ENCODE measurements at regions not wholly inside any gene's neighbourhood (a gene's known extent, or its start where the extent isn't known, plus 50 kb on each side); places are given as distances from the start of the nearest gene placed in this dataset.

GRCh38 chr1:232560940-232561339, 69.0 kb downstream of the SIPA1L2 start:
- TF ChIP-seq POLR2A (IDR thresholded peaks at IDR 0.05) (no peak), CTCF (IDR thresholded peaks at IDR 0.05) (no peak)
- no peaks in the 10 kb centered on the region for H3K9me3 ChIP-seq
- H3K27ac ChIP-seq, result no peak overlapping the region
- no peaks in the 10 kb centered on the region for H3K27me3 ChIP-seq
- H3K36me3 ChIP-seq, result no peaks in the 10 kb centered on the region
- H3K4me1 ChIP-seq, result peaks cover 0 to 17% (median 0%) of the 10 kb centered on the region in 4 donors
- no peak overlapping the region for H3K4me3 ChIP-seq
- DNase-seq, result no peak

DNA sequence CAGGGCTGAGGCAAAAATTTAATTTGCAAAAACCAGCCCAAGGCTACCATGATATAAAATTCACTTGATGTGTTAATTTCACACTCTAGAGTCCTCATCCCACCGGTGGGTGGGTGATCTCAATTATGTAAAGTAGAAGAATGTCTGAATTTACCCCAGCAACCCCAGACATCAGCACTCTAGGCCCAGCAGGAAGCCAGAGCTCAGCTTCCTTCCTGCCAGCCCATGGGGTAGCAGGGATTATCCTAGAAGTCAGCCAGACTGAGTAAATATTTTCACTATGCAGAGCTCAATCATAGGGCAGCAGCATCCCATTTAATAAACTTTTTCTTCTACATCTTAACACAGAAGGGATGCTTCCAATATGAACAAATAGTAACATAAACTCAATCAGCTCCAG, 71.0 kb downstream of the SIPA1L2 start:
- no peaks in the 10 kb centered on the region for H3K9me3 ChIP-seq
- H3K4me1 ChIP-seq, result peaks cover 0 to 25% (median 0%) of the 10 kb centered on the region in 4 donors
- TF ChIP-seq CTCF (IDR thresholded peaks at IDR 0.05) (no peak), POLR2A (IDR thresholded peaks at IDR 0.05) (no peak)
- no peak overlapping the region for H3K4me3 ChIP-seq
- H3K27me3 ChIP-seq, result no peaks in the 10 kb centered on the region
- no peaks in the 10 kb centered on the region for H3K36me3 ChIP-seq
- H3K27ac ChIP-seq, result no peak overlapping the region
- DNase-seq, result no peak

- DNase-seq, result no peak
- Histone ChIP-seq H3K27ac (no peak overlapping the region), H3K4me1 (peaks cover 0 to 25% (median 0%) of the 10 kb centered on the region in 4 donors), H3K27me3 (no peaks in the 10 kb centered on the region), H3K9me3 (no peaks in the 10 kb centered on the region), H3K4me3 (no peak overlapping the region), H3K36me3 (no peaks in the 10 kb centered on the region)
- no peak for TF ChIP-seq POLR2A (IDR thresholded peaks at IDR 0.05)
- TF ChIP-seq CTCF (IDR thresholded peaks at IDR 0.05), result no peak
These were observed 72.3 kb downstream of the SIPA1L2 start for GRCh38 chr1:232557502-232558191.

DNA sequence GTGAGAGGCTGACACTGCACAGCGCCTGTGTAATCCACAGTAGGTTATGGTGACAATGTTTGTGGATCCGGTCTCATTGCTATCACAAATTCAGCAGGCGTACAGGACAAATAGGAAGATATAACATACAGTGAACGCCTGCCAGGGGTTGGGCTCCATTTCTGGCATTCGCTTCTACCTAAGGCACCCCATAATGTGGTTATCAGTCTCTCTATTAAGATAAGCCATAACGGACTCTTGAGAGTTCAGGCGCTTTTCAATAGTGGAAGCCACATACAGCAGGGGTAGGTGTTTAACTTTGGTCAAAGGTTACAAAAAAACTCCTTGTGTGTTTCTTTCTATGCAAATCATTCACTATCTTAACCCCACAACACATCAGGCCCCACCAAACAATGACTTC, 72.8 kb downstream of the SIPA1L2 start:
- no peaks in the 10 kb centered on the region for H3K27me3 ChIP-seq
- no peaks in the 10 kb centered on the region for H3K9me3 ChIP-seq
- H3K4me1 ChIP-seq, result peaks cover 0 to 25% (median 0%) of the 10 kb centered on the region in 4 donors
- no peak overlapping the region for H3K4me3 ChIP-seq
- H3K36me3 ChIP-seq, result no peaks in the 10 kb centered on the region
- no peak for TF ChIP-seq POLR2A (IDR thresholded peaks at IDR 0.05)
- no peak for TF ChIP-seq CTCF (IDR thresholded peaks at IDR 0.05)
- no peak overlapping the region for H3K27ac ChIP-seq
- DNase-seq, result no peak

DNA sequence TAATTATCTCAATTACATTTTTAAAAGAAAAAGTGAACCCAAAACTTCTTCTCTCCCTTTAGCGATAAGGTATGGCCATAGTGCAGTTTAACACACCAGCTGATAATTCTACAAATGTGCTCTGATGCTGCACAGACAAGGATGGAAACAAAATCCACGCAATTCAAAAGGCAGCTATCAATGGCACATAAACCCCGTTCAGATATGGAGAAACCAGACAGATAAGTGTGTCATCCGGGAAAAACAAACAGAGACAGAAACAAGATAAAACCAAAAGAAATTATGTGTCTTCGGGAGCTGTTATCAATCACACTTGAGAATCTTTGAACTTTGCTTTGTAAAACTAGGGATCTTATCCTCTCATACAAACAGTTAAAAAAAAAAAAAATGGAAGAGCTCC, 73.6 kb downstream of the SIPA1L2 start:
- Histone ChIP-seq H3K4me1 (peaks cover 0 to 25% (median 0%) of the 10 kb centered on the region in 4 donors), H3K27ac (no peak overlapping the region), H3K36me3 (no peaks in the 10 kb centered on the region), H3K27me3 (no peaks in the 10 kb centered on the region), H3K9me3 (no peaks in the 10 kb centered on the region), H3K4me3 (no peak overlapping the region)
- no peak for DNase-seq
- no peak for TF ChIP-seq CTCF (IDR thresholded peaks at IDR 0.05)

Data from Peyer's patch (tissue), 4 donors.